M059J (cell line): ENCODE measurements at regions not wholly inside any gene's neighbourhood (a gene's known extent, or its start where the extent isn't known, plus 50 kb on each side); places are given as distances from the start of the nearest gene placed in this dataset.
"Not testable (repeated sequence)": the region's sequence is repeated elsewhere in the genome, so short reads cannot be mapped to it uniquely, and the experiment has no call there.

Experiments
- DNase-seq: peaks from one replicate; pipeline ENCODE4 v3.0.0-alpha.2; 2012; ENCODE audit warnings: low read depth

DNA sequence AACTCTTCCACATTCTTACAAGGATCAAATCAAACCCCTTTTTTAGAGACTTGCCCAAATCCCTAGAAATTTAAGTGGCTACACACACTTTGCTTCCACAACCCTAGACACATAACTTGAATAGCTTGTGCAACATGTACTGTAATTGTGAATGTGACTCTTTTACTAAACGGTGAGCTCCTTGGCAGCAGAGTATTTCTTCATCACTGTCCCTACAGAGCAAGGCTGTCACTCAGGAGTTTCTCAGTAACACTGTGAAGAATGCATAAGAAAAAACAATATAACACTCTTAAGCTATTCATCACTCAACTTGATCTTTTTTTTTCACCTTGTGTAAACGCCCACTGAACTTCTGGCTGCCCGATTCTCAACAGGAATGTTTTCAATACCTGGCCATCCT lies 53.8 kb upstream of the ADAMTS18 start:
- no peak for DNase-seq

DNA sequence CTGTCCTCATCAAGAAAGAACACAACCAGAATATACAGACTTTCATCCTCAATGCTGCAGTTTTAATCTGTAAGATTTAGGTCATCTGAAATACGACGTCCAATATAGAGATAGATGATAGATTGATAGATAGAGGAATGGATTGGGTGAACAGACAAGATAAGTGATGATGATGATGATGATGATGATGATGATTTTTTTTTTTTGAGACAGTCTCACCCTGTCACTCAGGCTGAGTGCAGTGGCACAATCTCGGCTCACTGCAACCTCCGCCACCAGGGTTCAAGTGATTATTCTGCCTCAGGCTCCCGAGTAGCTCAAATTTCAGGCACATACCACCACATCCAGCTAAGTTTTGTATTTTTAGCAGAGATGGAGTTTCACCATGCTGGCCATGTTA lies 56.3 kb upstream of the ADAMTS18 start:
- DNase-seq: no peak

DNA sequence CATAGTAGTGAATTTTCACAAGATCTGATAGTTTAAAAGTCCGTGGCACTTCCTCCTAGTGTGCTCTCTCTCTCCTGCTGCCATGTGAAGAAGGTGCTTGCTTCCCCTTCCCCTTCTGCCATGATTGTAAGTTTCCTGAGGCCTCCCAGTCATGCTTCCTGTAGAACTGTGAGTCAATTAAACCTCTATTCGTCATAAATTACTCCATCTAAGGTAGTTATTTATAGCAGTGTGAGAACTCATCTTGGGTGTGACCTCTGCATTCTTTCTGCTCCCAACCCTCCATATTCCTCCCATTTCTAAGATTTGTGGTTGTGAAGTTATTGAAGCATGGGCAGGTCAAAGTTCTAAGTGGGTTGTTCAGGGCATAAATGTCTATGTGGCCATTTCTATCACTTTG lies 62.1 kb upstream of the ADAMTS18 start:
- peak; percentile 49 for DNase-seq

DNA sequence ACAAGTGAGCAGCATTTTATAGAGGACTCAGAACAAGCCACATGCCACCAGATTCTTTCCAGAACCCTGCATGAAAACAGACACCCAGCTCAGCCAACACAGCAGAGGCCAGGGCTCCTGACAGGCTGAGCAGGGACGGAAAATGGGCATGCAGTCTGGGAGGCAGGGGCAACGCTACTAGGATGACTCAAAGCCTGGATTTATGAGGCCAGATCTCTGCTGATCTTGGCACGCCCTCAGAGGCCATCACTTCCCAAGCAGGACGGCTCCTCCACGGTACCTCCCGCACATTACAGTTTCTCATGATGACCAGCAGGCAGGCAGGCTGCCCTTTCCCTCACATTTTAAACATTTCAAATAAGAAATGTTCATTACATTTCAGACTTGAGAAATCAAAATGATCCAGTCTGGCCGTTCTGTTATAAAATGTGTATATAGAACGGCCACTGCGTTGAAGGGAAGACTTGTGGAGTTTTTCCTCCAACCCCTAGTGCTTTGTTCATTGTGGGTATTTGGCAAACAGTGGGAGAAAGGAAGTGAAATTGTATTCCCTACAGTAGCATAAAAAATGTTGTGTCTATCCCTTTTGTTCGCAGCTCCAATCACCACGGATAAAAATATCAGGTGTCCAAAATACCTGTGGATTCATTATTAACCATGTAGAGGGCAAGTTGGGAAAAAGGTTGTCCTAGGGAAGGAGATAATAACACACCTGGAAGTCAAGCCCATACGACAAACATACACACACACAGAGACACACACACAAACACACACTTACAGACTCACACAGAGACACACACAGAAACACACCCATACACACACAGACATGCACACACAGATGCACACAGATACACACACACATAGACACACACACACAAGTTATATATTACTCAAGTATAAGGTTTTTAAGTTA lies 64.8 kb upstream of the ADAMTS18 start:
- peak; percentile 86 for DNase-seq

DNA sequence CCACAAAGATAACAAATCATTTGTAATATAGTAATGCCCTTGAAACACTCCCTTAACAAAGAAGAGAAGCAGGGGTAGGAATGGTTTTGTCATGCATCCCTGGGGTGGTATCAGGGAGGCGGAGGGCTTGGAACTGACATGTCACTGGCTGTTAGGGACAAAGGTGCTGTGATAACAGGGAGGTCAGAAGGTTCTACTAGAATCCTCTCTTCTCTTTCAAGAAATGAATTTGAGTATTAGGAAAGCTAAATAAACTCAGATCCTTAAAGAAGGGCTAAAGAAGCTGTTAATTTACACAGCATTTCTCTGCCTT lies 65.4 kb upstream of the ADAMTS18 start:
- DNase-seq: no peak

DNA sequence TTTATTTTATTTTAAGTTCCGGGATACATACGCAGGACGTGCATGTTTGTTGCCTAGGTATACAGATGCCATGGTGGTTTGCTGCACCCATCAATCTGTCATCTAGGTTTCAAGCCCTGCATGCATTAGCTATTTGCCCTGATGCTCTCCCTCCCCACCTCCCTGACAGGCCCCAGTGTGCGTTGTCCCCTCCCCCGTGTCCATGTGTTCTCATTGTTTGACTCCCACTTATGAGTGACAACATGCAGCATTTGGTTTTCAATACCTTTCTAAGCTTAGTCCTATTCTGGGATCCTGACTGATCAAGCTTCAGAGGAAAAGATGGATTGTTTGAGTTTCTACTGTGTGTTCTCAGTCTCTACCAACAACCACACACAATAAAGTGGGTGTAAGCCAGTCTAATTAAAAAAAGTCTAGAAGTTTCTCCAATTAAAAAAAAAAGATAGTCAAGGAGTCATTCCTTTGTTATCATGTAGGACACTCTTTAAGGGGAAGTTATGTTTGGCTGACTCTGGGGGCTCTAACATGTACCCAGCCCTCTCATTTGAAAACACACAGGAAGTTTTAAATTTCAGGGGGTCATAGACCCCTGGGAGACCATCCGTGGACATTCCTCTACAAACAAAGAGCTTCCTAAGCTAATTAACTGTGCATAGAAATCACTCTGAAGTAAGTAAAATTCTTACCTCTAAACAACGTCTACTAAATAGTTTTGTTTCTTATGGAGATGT lies 66.3 kb upstream of the ADAMTS18 start:
- DNase-seq: no peak

DNA sequence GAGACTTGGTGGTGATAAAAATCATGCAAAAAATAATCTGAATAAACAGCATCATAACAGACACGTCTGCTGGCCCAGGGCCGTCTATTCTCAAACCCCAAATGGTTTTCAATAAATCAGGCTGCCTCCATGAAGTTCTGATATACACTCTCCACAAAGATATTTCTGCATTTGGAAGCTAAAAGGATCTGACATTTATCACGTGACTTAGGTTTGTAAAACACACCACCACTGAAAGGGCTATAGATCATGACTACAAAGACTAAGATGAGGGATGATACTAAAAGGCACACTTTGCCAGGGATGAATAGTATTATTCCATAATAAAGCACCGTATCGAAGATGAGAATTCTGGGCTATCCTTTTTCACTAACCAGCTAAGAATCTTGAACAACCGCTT lies 67.6 kb upstream of the ADAMTS18 start:
- DNase-seq: no peak

DNA sequence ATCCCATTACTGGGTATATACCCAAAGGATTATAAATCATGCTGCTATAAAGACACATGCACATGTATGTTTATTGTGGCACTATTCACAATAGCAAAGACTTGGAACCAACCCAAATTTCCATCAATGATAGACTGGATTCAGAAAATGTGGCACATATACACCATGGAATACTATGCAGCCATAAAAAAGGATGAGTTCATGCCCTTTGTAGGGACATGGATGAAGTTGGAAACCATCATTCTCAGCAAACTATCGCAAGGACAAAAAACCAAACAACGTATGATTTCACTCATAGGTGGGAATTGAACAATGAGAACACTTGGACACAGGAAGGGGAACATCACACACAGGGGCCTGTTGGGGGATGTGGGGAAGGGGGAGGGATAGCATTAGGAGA lies 71.7 kb upstream of the ADAMTS18 start:
- not testable (repeated sequence) for DNase-seq

DNA sequence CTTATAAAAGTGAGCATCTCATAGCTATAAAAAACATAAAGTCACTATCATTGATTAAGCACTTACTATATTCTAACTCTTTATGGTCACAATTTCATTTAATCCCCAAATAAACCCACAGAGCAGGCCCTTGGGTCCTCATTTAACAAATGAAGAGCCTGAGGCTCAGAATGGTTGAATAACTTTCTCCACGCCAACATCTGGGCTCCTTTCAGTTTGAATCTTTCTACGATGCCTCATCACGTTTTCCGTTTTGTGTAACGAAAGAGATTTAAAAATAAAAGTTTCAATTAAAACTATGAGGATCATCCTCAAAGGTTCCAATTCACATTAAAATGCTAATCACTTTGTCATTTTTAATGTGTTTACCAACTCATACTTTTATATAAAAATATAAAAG lies 74.2 kb upstream of the ADAMTS18 start:
- DNase-seq: no peak

DNA sequence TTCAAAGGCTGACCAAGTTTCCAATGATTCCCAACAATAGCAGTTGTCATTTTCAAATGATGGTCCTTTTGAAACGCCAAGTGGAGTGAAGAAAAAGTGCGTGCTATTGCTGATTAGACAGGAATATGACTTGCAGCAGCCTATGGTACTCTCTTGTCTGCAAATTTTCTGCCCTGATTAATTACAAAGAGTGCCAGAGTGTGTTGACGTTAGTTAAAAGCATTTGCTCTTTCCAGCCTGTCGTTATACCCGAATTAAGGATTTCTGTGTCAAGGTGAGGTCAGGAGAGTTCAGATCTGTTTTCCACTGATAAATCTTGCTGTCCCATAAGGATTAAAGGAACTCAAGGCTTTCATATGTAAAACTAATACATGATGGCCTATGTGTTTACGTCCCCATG lies 75.0 kb upstream of the ADAMTS18 start:
- no peak for DNase-seq

DNA sequence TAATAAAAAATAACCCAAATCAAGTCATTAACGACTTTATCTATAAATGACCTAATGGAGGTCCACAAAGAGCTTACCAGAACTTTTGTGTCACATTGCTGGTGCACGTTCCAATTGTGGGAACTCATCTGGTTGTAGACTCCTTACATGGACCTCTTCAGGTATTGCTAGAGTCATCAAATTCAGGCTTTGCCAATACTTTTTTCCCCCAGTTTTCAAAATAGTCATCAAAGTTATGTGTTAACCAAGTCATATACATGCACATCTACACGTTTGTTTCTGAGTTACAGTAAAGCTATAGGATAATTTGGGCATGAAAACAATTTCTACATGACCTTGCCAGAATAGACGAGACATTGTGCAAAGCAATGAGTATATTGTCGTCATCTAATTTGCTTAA lies 76.2 kb upstream of the ADAMTS18 start:
- DNase-seq: no peak

DNA sequence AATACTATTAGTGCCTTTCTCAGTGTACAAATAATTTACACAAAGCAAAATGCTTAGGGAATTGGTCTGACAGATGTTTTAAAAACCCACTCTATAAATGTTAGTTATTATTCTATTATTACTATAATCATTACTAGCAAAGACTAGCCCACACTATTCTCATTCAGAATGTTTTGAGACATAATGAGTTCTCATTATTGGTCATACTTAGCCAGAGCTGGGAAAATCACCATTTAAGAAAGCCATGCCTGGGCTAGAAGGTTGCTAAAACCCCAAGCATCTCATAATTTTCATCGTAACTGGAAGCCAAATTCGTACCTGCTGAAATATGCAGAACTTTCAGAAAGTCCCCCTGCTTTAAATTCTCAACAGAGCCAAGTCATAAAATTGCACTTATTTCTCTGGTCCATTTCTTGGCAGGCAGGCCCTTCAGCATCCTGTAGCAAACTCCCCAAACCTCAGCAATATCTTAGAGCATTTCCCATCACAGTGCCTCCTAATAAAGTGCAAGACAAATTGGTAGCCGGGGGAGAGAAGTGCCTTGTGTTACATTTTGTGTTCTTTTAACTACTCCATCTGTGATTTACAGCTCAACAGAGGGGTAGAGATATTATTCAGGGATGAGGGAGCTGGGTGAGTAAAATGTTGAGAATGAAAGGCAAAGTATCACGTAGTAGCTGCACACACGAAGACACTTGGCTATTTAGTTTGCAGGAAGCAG lies 79.8 kb upstream of the ADAMTS18 start:
- DNase-seq: no peak

DNA sequence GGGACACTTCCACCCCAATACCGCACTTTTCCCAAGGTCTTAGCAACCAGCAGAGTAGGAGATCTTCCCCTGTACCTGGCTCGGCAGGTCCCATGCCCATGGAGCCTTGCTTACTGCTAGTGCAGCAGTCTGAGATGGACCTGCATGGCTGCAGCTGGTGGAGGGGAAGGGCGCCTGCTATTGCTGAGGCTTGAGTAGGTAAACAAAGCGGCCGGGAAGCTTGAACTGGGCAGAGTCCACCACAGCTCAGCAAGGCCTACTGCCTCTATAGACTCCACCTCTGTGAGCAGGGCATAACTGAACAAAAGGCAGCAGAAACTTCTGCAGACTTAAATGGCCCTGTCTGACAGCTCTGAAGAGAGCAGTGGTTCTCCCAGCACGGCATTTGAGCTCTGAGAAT lies 90.4 kb upstream of the ADAMTS18 start:
- not testable (repeated sequence) for DNase-seq

DNA sequence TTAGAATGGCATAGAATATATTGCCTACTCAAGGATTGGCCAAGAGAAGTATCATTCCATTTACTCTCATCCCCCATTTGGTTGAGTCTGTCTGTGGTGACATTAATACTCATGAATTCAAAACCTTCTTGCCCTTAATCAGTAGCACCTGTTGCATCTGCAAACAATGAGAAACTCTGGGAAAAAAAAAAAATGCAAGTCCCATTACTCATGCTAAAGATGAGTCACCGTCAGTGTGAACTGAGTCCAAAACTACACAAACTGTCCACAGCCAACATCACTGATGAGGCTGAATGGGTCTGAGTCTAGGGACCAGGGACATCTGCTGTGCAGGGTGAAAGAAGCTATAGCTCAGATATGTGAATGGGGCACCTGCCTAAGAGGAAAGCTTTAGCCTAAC lies 96.9 kb upstream of the ADAMTS18 start:
- DNase-seq: peak; percentile 91

DNA sequence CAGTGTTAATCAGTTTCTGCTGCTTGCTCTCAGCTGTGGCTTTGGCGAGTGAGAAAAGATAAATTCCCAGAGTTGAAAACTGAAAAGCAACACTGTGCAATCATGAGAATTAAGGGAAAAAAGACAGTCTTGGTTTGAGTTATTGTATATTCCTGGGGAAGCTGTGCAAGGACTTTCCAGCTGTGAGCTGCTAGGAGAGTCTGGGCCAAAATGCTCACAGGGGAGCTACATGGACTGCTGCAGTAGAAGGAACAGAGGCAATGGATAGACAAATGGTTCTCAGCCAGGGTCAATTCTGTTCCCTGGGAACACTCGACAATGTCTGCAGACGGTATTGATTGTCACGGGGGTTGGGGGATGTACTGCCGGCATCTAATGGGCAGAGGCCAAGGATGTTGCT lies 102.0 kb upstream of the ADAMTS18 start:
- no peak for DNase-seq

DNA sequence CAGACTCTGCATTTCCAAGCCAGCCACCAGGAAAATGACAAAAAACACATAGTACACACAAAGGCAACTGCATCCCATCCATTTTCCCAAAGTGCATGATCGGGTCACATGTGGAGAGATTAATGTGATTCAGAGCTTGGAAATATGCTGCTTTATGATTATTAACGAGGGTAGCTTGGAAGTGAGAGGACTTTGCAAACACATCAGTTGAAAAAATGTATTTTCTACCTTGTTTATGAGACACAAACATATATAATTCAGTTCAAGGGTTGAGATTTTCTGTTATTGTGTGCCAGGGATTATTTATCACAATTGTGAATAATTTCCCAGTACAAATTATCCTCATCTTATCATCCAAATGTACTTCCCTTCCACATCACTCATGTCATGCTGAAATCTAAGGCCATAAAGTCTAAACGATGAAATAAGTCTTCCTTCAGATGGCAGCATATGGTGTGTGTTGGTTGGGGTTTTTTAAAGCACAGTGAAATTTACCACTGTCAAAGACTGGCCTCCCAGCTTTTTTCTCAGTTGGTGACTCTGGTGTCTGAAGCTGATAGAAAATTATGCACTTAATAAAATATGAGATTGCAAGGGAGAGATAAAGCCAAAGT lies 104.7 kb upstream of the ADAMTS18 start:
- DNase-seq: peak; percentile 43

DNA sequence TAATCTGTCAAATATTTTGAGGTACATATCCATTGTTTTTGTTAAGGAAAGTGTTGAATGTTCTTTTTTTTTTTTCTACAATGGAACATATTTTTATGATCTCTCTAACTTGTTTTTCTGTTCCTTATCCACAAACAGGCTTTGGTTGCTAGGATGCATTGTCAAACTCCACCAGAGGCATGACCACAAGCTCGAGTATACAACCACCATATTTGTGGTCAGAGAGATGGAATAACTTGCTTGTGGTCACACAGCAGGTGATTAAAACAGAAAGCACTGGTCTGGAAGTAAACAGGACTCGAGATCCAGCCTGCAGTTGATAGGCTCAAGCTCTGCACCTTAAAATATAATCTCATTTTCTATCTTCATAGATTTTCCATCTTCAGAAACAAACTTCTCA lies 105.8 kb upstream of the ADAMTS18 start:
- peak; percentile 96 for DNase-seq

DNA sequence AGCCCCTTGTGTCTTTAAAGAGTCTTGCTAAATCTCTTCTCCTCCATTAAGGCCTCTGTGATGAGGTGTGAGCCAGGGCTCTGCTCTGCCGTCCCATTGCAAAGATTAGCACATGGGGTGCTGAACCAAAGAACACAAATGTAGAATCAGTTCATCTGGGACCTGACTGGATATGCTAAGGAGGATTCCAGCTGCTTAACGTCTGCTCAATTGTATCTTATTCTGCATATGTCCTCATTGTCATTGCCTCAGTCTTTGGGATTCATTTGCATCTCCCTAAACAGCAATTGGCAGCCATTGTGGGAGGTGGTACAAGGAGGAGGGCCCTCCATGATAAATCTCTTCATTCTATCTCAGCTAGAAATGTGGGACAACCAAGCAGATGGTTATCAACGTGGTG lies 106.3 kb upstream of the ADAMTS18 start:
- DNase-seq: no peak

DNA sequence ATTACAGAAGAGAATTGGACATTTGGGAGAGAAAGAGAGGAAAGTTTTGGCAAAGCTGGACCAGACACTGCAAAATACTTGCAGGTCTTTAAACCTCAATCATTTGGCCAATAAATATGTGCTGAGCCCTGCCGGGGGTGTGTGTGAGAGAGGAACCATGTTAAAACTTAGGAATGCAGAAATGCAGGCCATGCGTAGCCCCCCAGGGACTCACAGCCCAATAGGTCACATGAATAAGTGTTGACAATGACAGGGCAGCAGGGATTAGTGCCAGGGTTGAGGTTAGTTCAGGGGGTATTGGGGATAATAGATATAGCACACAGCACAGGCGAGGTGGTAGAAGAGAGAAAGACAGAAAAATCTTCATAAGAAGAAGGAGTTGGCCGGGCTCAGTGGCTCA lies 113.3 kb upstream of the ADAMTS18 start:
- no peak for DNase-seq

DNA sequence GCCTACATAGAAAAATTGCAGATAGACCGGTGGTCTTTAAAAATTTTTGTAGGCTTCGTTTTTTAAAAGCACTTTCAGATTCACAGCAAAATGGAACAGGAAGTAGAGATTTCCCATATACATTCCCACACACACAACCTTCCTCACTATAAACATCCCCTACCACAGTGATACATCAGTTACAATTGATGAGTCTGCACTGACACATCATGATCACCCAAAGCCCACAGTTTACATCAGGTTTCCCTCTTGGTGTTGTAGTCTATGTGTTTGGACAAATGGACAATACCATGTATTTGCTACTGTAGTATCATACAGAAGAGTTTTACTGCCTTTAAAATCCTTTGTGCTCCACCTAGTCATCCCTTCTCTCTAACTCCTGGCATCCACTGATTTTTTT lies 113.9 kb upstream of the ADAMTS18 start:
- peak; percentile 65 for DNase-seq

DNA sequence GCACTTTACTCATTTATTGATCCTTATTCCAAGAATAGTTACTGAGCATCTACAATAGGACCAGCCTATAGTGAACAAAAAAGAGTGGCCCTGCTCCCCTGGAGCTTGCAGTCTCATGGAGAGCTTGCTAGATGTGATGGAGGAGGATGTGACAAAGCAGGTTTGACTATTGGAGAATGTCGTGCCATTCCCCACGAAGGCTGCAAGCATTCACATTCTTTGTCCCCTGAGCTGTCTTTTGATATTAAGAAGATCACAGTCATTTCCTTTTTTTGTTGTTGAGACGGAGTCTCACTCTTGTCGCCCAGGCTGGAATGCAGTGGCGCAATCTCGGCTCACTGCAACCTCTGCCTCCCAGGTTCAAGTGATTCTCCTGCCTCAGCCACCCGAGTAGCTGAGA lies 115.0 kb upstream of the ADAMTS18 start:
- DNase-seq: peak; percentile 70

DNA sequence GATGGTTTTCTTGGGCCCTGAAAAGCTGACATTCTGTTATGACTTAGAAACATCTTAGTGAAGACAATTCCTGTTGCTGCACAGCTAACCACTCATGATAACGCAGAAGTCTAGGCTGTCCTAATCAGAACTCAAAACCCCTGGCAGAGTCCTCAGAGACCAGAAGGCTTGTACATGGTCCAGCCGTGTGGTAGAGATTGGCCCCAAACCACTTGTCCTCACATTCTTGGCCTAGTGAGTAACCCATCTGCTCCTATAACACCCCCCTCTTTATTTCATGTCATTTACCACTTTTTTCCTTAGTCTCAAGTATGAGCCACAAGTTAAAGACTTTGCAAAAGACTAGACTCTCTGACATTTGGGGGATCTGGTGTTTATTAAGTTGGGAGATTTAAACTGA lies 116.5 kb upstream of the ADAMTS18 start:
- DNase-seq: peak; percentile 64
